Stimulated activated effector memory CD8-positive, alpha-beta T cell treated with anti-CD3 and anti-CD28 coated beads, Interleukin-12 subunit alpha, Interleukin-12 subunit beta, amount 100 ng/mL, for 72 hours (primary cell): ENCODE measurements at regions not wholly inside any gene's neighbourhood (a gene's known extent, or its start where the extent isn't known, plus 50 kb on each side); places are given as distances from the start of the nearest gene placed in this dataset.
"Not testable (repeated sequence)": the region's sequence is repeated elsewhere in the genome, so short reads cannot be mapped to it uniquely, and the experiment has no call there.

Experiments
- ATAC-seq: fragments of 150-1000 bp; cut with Tn5 transposase; 2 replicates; pipeline ENCODE4 v1.10.0; 2021
- DNase-seq, 2 donors: peaks; one replicate each; pipeline ENCODE4 v3.0.0; 2021 to 2022; ENCODE audit warnings: low spot score in 2 of 2
- H3K27ac Mint-ChIP-seq: one replicate; pipeline ENCODE4 v1.8.0; 2022; ENCODE audit warnings: mild to moderate bottlenecking, mixed read lengths
- H3K36me3 Mint-ChIP-seq: one replicate; pipeline ENCODE4 v1.8.0; 2022; ENCODE audit warnings: mild to moderate bottlenecking, mixed read lengths
- H3K4me1 Mint-ChIP-seq: one replicate; pipeline ENCODE4 v1.8.0; 2022; ENCODE audit warnings: mixed read lengths
- H3K4me3 Mint-ChIP-seq: one replicate; pipeline ENCODE4 v1.8.0; 2022; ENCODE audit warnings: mild to moderate bottlenecking, mixed read lengths
- H3K9me3 Mint-ChIP-seq: one replicate; pipeline ENCODE4 v1.8.0; 2022; ENCODE audit warnings: mixed read lengths

GRCh38 chr6:164069350-164069990 lies 655.0 kb downstream of the QKI start:
- DNase-seq (no peak), ATAC-seq (no peak)
- Mint-ChIP-seq H3K27ac (no peak overlapping the region), H3K36me3 (no peaks in the 10 kb centered on the region), H3K4me1 (no peaks in the 10 kb centered on the region), H3K4me3 (no peak overlapping the region), H3K9me3 (peaks cover 4% of the 10 kb centered on the region)

GRCh38 chr6:164068527-164068926 lies 654.0 kb downstream of the QKI start:
- Mint-ChIP-seq H3K9me3 (peaks cover 4% of the 10 kb centered on the region), H3K4me3 (no peak overlapping the region), H3K4me1 (no peaks in the 10 kb centered on the region), H3K27ac (no peak overlapping the region), H3K36me3 (no peaks in the 10 kb centered on the region)
- no peak for DNase-seq
- ATAC-seq = no peak

- Mint-ChIP-seq H3K9me3 (no peaks in the 10 kb centered on the region), H3K36me3 (no peaks in the 10 kb centered on the region), H3K27ac (no peak overlapping the region), H3K4me3 (no peak overlapping the region), H3K4me1 (no peaks in the 10 kb centered on the region)
- ATAC-seq (no peak), DNase-seq (no peak)
These were observed 652.2 kb downstream of the QKI start for GRCh38 chr6:164066766-164067165.

- ATAC-seq (no peak), DNase-seq (no peak)
- no peak overlapping the region for H3K4me3 Mint-ChIP-seq
These were observed 651.8 kb downstream of the QKI start for GRCh38 chr6:164066335-164066734.

GRCh38 chr6:164063346-164063745 lies 648.8 kb downstream of the QKI start:
- DNase-seq (no peak), ATAC-seq (no peak)
- no peaks in the 10 kb centered on the region for H3K9me3 Mint-ChIP-seq

More at GRCh38 chr6:164066335-164066734, 651.8 kb downstream of the QKI start:
- H3K4me1 Mint-ChIP-seq = no peaks in the 10 kb centered on the region
- H3K36me3 Mint-ChIP-seq = no peaks in the 10 kb centered on the region
- H3K9me3 Mint-ChIP-seq = no peaks in the 10 kb centered on the region
- H3K27ac Mint-ChIP-seq = no peak overlapping the region

GRCh38 chr6:164062872-164063271 lies 648.4 kb downstream of the QKI start:
- H3K4me3 Mint-ChIP-seq = no peak overlapping the region
- no peak for DNase-seq
- no peaks in the 10 kb centered on the region for H3K9me3 Mint-ChIP-seq
- H3K27ac Mint-ChIP-seq = no peak overlapping the region
- H3K4me1 Mint-ChIP-seq = no peaks in the 10 kb centered on the region
- no peak for ATAC-seq
- no peaks in the 10 kb centered on the region for H3K36me3 Mint-ChIP-seq

More at GRCh38 chr6:164063346-164063745, 648.8 kb downstream of the QKI start:
- H3K4me1 Mint-ChIP-seq = no peaks in the 10 kb centered on the region
- H3K36me3 Mint-ChIP-seq = no peaks in the 10 kb centered on the region
- H3K27ac Mint-ChIP-seq = no peak overlapping the region
- H3K4me3 Mint-ChIP-seq = no peak overlapping the region

- Mint-ChIP-seq H3K4me1 (no peaks in the 10 kb centered on the region), H3K36me3 (no peaks in the 10 kb centered on the region), H3K9me3 (no peaks in the 10 kb centered on the region), H3K4me3 (no peak overlapping the region), H3K27ac (no peak overlapping the region)
- no peak for DNase-seq
- ATAC-seq = no peak
These were observed 643.4 kb downstream of the QKI start for GRCh38 chr6:164057876-164058275.

- no peaks in the 10 kb centered on the region for H3K36me3 Mint-ChIP-seq
- no peak for ATAC-seq
- no peaks in the 10 kb centered on the region for H3K4me1 Mint-ChIP-seq
- no peak for DNase-seq
- no peaks in the 10 kb centered on the region for H3K9me3 Mint-ChIP-seq
- no peak overlapping the region for H3K27ac Mint-ChIP-seq
- H3K4me3 Mint-ChIP-seq = no peak overlapping the region
These were observed 636.9 kb downstream of the QKI start for GRCh38 chr6:164051427-164051826.

GRCh38 chr6:164049517-164049988 lies 635.0 kb downstream of the QKI start:
- ATAC-seq = no peak
- no peak overlapping the region for H3K27ac Mint-ChIP-seq
- H3K9me3 Mint-ChIP-seq = no peaks in the 10 kb centered on the region

GRCh38 chr6:164048840-164049516 lies 634.5 kb downstream of the QKI start:
- Mint-ChIP-seq H3K27ac (no peak overlapping the region), H3K4me3 (no peak overlapping the region), H3K4me1 (no peaks in the 10 kb centered on the region), H3K36me3 (no peaks in the 10 kb centered on the region), H3K9me3 (no peaks in the 10 kb centered on the region)
- no peak for DNase-seq
- no peak for ATAC-seq

More at GRCh38 chr6:164049517-164049988, 635.0 kb downstream of the QKI start:
- no peak for DNase-seq
- H3K4me3 Mint-ChIP-seq = no peak overlapping the region
- no peaks in the 10 kb centered on the region for H3K36me3 Mint-ChIP-seq
- H3K4me1 Mint-ChIP-seq = no peaks in the 10 kb centered on the region

- Mint-ChIP-seq H3K27ac (no peak overlapping the region), H3K36me3 (no peaks in the 10 kb centered on the region), H3K4me1 (no peaks in the 10 kb centered on the region), H3K9me3 (no peaks in the 10 kb centered on the region), H3K4me3 (no peak overlapping the region)
- ATAC-seq (no peak), DNase-seq (no peak)
These were observed 630.6 kb downstream of the QKI start for GRCh38 chr6:164045082-164045481.

- not testable (repeated sequence) for ATAC-seq, DNase-seq, H3K36me3 Mint-ChIP-seq, H3K9me3 Mint-ChIP-seq, H3K4me1 Mint-ChIP-seq, H3K27ac Mint-ChIP-seq, H3K4me3 Mint-ChIP-seq
These were observed 629.1 kb downstream of the QKI start for GRCh38 chr6:164043656-164044055.

GRCh38 chr6:164042212-164042611 lies 627.7 kb downstream of the QKI start:
- Mint-ChIP-seq H3K27ac (no peak overlapping the region), H3K4me3 (no peak overlapping the region), H3K36me3 (no peaks in the 10 kb centered on the region), H3K4me1 (no peaks in the 10 kb centered on the region), H3K9me3 (no peaks in the 10 kb centered on the region)
- no peak for DNase-seq
- no peak for ATAC-seq

- H3K27ac Mint-ChIP-seq = no peak overlapping the region
- DNase-seq (no peak), ATAC-seq (no peak)
- no peaks in the 10 kb centered on the region for H3K36me3 Mint-ChIP-seq
- no peaks in the 10 kb centered on the region for H3K4me1 Mint-ChIP-seq
- no peak overlapping the region for H3K4me3 Mint-ChIP-seq
- no peaks in the 10 kb centered on the region for H3K9me3 Mint-ChIP-seq
These were observed 626.5 kb downstream of the QKI start for GRCh38 chr6:164040994-164041393.

GRCh38 chr6:164039954-164040375 lies 625.4 kb downstream of the QKI start:
- peak; percentile 45 for ATAC-seq

GRCh38 chr6:164037171-164037870 lies 622.8 kb downstream of the QKI start:
- no peak for DNase-seq
- Mint-ChIP-seq H3K36me3 (no peaks in the 10 kb centered on the region), H3K27ac (no peak overlapping the region), H3K4me3 (no peak overlapping the region), H3K9me3 (no peaks in the 10 kb centered on the region), H3K4me1 (no peaks in the 10 kb centered on the region)
- no peak for ATAC-seq

More at GRCh38 chr6:164039954-164040375, 625.4 kb downstream of the QKI start:
- H3K4me1 Mint-ChIP-seq = no peaks in the 10 kb centered on the region
- no peaks in the 10 kb centered on the region for H3K9me3 Mint-ChIP-seq
- DNase-seq = peak in 1 of 2 donors; percentile 63
- no peaks in the 10 kb centered on the region for H3K36me3 Mint-ChIP-seq
- no peak overlapping the region for H3K4me3 Mint-ChIP-seq
- H3K27ac Mint-ChIP-seq = no peak overlapping the region
